Chondrocyte (in vitro differentiated cells): ENCODE measurements at regions not wholly inside any gene's neighbourhood (a gene's known extent, or its start where the extent isn't known, plus 50 kb on each side); places are given as distances from the start of the nearest gene placed in this dataset.
A peak's percentile ranks its signal among the peaks of the same experiment; 100 is the strongest.

Experiments
- DNase-seq: peaks from one replicate; pipeline ENCODE4 v3.0.0; 2021; ENCODE audit warnings: mixed read lengths, low spot score
- H3K27ac Mint-ChIP-seq: one replicate; pipeline ENCODE4 v1.8.0; 2021; ENCODE audit warnings: mild to moderate bottlenecking, moderate library complexity, mixed read lengths; ENCODE audit not compliant: unreplicated experiment
- H3K27me3 Mint-ChIP-seq: 2 replicates; pipeline ENCODE4 v1.8.0; 2021; ENCODE audit warnings: low read depth, mixed read lengths
- H3K36me3 Mint-ChIP-seq: 2 replicates; pipeline ENCODE4 v1.8.0; 2021; ENCODE audit warnings: low read depth, mixed read lengths
- H3K4me1 Mint-ChIP-seq: 2 replicates; pipeline ENCODE4 v1.8.0; 2021; ENCODE audit warnings: low read depth, mild to moderate bottlenecking, mixed read lengths
- H3K4me3 Mint-ChIP-seq: one replicate; pipeline ENCODE4 v1.8.0; 2021; ENCODE audit warnings: mild to moderate bottlenecking, moderate library complexity, mixed read lengths; ENCODE audit not compliant: unreplicated experiment
- H3K9me3 Mint-ChIP-seq: 2 replicates; pipeline ENCODE4 v1.8.0; 2021; ENCODE audit warnings: low read depth, mixed read lengths
- TF ChIP-seq, protein P1 (sequence below): fragments of 200-600 bp; sonication (generic); IDR thresholded peaks from 2 replicates; pipeline ENCODE4 v1.5.0; 2021; ENCODE audit warnings: antibody characterized with exemption, mild to moderate bottlenecking, moderate library complexity

- no peaks in the 10 kb centered on the region for H3K27me3 Mint-ChIP-seq
- TF ChIP-seq, protein P1, sequence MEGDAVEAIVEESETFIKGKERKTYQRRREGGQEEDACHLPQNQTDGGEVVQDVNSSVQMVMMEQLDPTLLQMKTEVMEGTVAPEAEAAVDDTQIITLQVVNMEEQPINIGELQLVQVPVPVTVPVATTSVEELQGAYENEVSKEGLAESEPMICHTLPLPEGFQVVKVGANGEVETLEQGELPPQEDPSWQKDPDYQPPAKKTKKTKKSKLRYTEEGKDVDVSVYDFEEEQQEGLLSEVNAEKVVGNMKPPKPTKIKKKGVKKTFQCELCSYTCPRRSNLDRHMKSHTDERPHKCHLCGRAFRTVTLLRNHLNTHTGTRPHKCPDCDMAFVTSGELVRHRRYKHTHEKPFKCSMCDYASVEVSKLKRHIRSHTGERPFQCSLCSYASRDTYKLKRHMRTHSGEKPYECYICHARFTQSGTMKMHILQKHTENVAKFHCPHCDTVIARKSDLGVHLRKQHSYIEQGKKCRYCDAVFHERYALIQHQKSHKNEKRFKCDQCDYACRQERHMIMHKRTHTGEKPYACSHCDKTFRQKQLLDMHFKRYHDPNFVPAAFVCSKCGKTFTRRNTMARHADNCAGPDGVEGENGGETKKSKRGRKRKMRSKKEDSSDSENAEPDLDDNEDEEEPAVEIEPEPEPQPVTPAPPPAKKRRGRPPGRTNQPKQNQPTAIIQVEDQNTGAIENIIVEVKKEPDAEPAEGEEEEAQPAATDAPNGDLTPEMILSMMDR, result no peak
- H3K27ac Mint-ChIP-seq, result no peak overlapping the region
- no peak for DNase-seq
- H3K9me3 Mint-ChIP-seq, result peaks cover 4% of the 10 kb centered on the region
- H3K36me3 Mint-ChIP-seq, result no peaks in the 10 kb centered on the region
- no peak overlapping the region for H3K4me3 Mint-ChIP-seq
- no peaks in the 10 kb centered on the region for H3K4me1 Mint-ChIP-seq
Observed at GRCh38 chr14:25837551-25837965, 760.3 kb downstream of the NOVA1 start.

DNA sequence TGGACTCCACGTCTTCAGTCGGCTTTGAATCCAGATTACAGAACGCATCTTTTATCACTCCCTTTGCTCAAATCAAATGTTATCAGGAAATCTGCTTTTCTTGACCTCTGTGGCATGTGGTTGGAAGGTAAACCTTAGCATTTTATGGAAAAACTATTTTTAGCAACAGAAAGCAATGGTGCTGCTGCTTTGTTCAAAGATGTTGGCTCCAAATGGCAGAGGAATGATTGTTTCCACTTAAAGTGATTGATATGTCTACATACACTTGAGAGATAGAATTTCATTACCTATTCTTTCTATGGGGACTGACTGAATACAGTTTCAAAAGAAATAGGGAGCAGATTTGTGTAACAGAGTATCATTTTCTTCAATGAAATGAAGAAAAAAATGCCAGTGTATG lies 761.2 kb downstream of the NOVA1 start:
- peaks cover 4% of the 10 kb centered on the region for H3K9me3 Mint-ChIP-seq
- no peak overlapping the region for H3K4me3 Mint-ChIP-seq
- TF ChIP-seq, protein P1, result no peak
- no peaks in the 10 kb centered on the region for H3K36me3 Mint-ChIP-seq
- H3K27ac Mint-ChIP-seq, result no peak overlapping the region
- DNase-seq, result no peak
- no peaks in the 10 kb centered on the region for H3K27me3 Mint-ChIP-seq
- H3K4me1 Mint-ChIP-seq, result no peaks in the 10 kb centered on the region

DNA sequence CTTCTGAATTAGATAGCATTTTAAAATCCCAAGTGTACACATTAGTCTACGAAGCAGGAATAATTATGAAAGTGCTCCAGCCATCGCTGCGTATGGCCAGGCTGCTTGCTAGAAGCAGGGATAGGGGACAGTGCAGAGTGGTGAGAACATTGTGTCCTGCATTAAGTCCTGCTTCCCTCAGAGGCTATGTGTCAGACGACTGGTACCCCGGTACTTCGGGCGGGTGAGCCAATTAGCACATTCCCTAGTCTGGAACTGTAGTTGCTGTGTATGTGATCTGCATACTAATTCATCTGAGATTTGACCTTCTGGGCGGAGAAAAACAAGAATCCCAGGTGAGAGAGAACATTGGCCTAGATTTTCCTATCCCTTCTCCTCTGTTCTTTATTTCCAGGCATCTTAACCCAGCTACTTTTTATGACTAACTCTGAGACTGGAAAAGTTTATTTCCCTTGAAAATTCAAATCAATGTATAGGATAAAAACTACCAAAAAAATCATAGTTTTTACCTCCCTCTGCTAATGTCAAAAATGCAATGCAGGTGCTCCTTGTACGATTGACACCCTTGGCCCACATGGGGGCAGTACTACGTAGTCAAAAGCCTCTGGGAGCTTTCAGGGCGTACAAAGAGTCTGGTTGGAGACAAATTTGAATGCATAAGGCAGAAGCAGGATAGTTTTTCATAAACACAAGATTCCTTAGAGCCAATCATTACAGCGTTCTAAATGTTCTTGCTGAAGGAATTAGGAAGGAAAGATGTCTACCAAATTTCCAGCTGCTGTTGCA lies 764.3 kb downstream of the NOVA1 start:
- Mint-ChIP-seq H3K27ac (no peak overlapping the region), H3K4me1 (no peaks in the 10 kb centered on the region), H3K36me3 (no peaks in the 10 kb centered on the region), H3K9me3 (no peaks in the 10 kb centered on the region), H3K27me3 (no peaks in the 10 kb centered on the region), H3K4me3 (no peak overlapping the region)
- TF ChIP-seq, protein P1, result peak; percentile 42
- DNase-seq, result no peak

DNA sequence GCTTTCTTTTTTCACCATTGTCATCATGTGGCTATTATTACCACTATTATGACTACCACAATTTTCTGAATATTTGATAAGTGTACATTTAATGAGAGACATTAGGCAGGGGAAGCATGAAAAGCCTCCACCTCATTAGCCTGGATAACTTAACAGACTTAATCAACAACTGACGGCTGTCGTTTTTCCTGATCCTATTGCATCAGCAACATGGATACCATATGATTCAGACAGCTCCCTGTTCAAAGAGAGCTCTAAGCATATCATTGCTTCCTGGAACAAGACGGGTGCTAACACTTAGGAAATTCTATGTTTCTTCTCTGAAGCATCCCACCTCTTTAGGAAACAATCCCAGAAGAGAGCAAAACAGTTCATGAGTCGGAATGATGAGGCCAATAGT lies 765.2 kb downstream of the NOVA1 start:
- no peak for DNase-seq
- no peak overlapping the region for H3K4me3 Mint-ChIP-seq
- TF ChIP-seq, protein P1, result no peak
- no peak overlapping the region for H3K27ac Mint-ChIP-seq
- no peaks in the 10 kb centered on the region for H3K9me3 Mint-ChIP-seq
- no peaks in the 10 kb centered on the region for H3K27me3 Mint-ChIP-seq
- no peaks in the 10 kb centered on the region for H3K36me3 Mint-ChIP-seq
- H3K4me1 Mint-ChIP-seq, result no peaks in the 10 kb centered on the region

- no peak for DNase-seq
- Mint-ChIP-seq H3K4me3 (no peak overlapping the region), H3K4me1 (no peaks in the 10 kb centered on the region), H3K27me3 (no peaks in the 10 kb centered on the region), H3K27ac (no peak overlapping the region), H3K36me3 (no peaks in the 10 kb centered on the region), H3K9me3 (peaks cover under 1% of the 10 kb centered on the region)
- TF ChIP-seq, protein P1, result no peak
Observed at GRCh38 chr14:25828562-25828961, 769.3 kb downstream of the NOVA1 start.
